T-cell (primary cell): ENCODE measurements at regions not wholly inside any gene's neighbourhood (a gene's known extent, or its start where the extent isn't known, plus 50 kb on each side); places are given as distances from the start of the nearest gene placed in this dataset.

Experiments
- ATAC-seq, 4 experiments: fragments of 200-7000 bp in 3 of 4; fragments of 150-1000 bp in 1 of 4; cut with Tn5 transposase; replicated peaks in 1 of 4; 1 replicate in 3 of 4; 2 replicates in 1 of 4; pipeline ENCODE4 v1.10.0; 2021; ENCODE audit warnings: moderate library complexity in 3 of 4, mild to moderate bottlenecking in 2 of 4, moderate number of reproducible peaks in 1 of 4
- CTCF ChIA-PET, 2 donors: fragments of 300-600 bp; sonication (Branson Sonifier 250); formaldehyde crosslinking; loops; one replicate each; lab custom pipeline; 2022; ENCODE audit warnings: antibody characterized with exemption in 2 of 2; lab: Charles Lee
- POLR2A ChIA-PET, 2 donors: fragments of 300-600 bp; sonication (Branson Sonifier 250); formaldehyde crosslinking; loops; one replicate each; lab custom pipeline; 2022; ENCODE audit warnings: antibody characterized with exemption in 2 of 2; lab: Charles Lee
- DNase-seq, 35 experiments: peaks; one replicate each; pipeline versions ENCODE4 v3.0.0 to v3.0.0-alpha.2; 2013 to 2023
- H3K27ac ChIP-seq: one replicate; pipeline ENCODE4 v1.5.1; 2013; ENCODE audit warnings: low read length
- H3K27me3 ChIP-seq, 2 experiments: replicated peaks in 1 of 2; 1 replicate in 1 of 2; 2 replicates in 1 of 2; pipeline versions ENCODE4 v1.6.1 to v1.7.0; 2013; ENCODE audit warnings: low read length in 1 of 2, mixed read lengths in 1 of 2; ENCODE audit not compliant: control insufficient read depth in 2 of 2, insufficient read depth in 2 of 2; ENCODE audit errors: extremely low read depth in 1 of 2
- H3K36me3 ChIP-seq, 2 donors: 1 replicate in 1 of 2; 2 replicates in 1 of 2; pipeline versions ENCODE4 v1.6.1 to v1.7.0; 2013; ENCODE audit warnings: low read length in 1 of 2; ENCODE audit not compliant: control insufficient read depth in 2 of 2, insufficient read depth in 1 of 2; ENCODE audit errors: extremely low read depth in 1 of 2
- H3K4me1 ChIP-seq, 2 experiments: 1 replicate in 1 of 2; 2 replicates in 1 of 2; pipeline versions ENCODE4 v1.6.1 to v1.7.0; 2013; ENCODE audit warnings: low read length in 2 of 2, mixed read lengths in 1 of 2; ENCODE audit not compliant: insufficient read depth in 2 of 2, control insufficient read depth in 1 of 2; ENCODE audit errors: extremely low read depth in 1 of 2
- H3K4me3 ChIP-seq, 2 donors: 1 replicate in 1 of 2; 2 replicates in 1 of 2; pipeline versions ENCODE4 v1.5.1 to v1.7.0; 2013; ENCODE audit warnings: mild to moderate bottlenecking in 2 of 2, low read length in 1 of 2, moderate library complexity in 1 of 2; ENCODE audit not compliant: control insufficient read depth in 1 of 2; ENCODE audit errors: extremely low read depth in 1 of 2
- H3K9me3 ChIP-seq: 2 replicates; pipeline ENCODE4 v1.7.0; 2013
- H3K27ac Mint-ChIP-seq, 2 donors: one replicate each; pipeline ENCODE4 v1.8.0; 2020 to 2021; ENCODE audit warnings: mild to moderate bottlenecking in 2 of 2, mixed read lengths in 2 of 2
- H3K27me3 Mint-ChIP-seq, 2 donors: one replicate each; pipeline ENCODE4 v1.8.0; 2021 to 2022; ENCODE audit warnings: mixed read lengths in 2 of 2
- H3K36me3 Mint-ChIP-seq: one replicate; pipeline ENCODE4 v1.8.0; 2021; ENCODE audit warnings: mixed read lengths
- H3K4me1 Mint-ChIP-seq, 3 donors: one replicate each; pipeline ENCODE4 v1.8.0; 2020 to 2022; ENCODE audit warnings: mixed read lengths in 3 of 3, mild to moderate bottlenecking in 1 of 3
- H3K4me3 Mint-ChIP-seq, 3 donors: one replicate each; pipeline ENCODE4 v1.8.0; 2020 to 2022; ENCODE audit warnings: mild to moderate bottlenecking in 3 of 3, mixed read lengths in 3 of 3, moderate library complexity in 3 of 3
- H3K9me3 Mint-ChIP-seq, 3 donors: one replicate each; pipeline ENCODE4 v1.8.0; 2020 to 2022; ENCODE audit warnings: mixed read lengths in 3 of 3
- WGBS: methylation state at CpG from one replicate; pipeline ENCODE4 v1.1.5; 2013; ENCODE audit warnings: missing lambda C conversion rate; ENCODE audit not compliant: insufficient coverage; 5-methylcytosine and 5-hydroxymethylcytosine counted together

DNA sequence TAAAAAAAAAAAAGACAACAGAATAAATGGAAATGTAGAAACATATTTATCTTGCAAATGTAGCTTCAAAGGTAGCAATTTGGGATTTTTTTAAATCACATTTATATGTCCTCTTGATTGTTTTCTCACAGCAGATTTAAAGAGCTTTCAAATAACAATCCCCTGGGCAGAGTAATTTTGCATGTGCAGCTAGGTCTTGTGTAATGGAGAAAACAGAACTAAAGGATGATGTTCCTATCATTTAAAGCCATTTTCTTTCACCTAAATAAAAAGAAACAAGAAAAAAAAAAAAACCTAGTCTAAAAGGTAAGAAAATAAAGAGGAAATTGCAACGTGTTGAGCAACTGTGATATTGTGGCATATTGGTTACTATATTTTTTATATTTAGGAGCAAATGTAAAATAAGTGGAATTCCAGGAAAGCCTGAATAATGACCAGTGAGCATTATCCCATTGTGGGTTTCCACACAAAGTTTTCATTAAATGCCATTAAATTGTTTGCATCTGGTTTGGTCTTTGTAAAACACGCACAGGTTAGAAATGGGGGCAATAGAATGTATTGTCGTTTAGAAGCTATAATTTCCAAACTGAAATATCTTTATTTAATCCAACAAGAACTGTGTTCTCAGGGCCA lies 215.6 kb downstream of the SLC6A15 start:
- Histone ChIP-seq H3K4me3 (no peak overlapping the region), H3K36me3 (no peaks in the 10 kb centered on the region), H3K9me3 (no peaks in the 10 kb centered on the region), H3K27ac (no peak overlapping the region), H3K27me3 (no peaks in the 10 kb centered on the region), H3K4me1 (no peaks in the 10 kb centered on the region)
- Mint-ChIP-seq H3K27ac (no peak overlapping the region), H3K36me3 (no peaks in the 10 kb centered on the region), H3K27me3 (no peaks in the 10 kb centered on the region), H3K9me3 (peaks cover 0 to 3% (median 2%) of the 10 kb centered on the region in 3 donors), H3K4me3 (no peak overlapping the region), H3K4me1 (no peaks in the 10 kb centered on the region)
- WGBS: no CpG with 5 or more reads among the region's 3 CpGs
- ChIA-PET CTCF (interaction anchor here in 1 of 2 donors (0.7 kb wide), 1 partner anchor 63 kb away, joined by 3 read pairs; no protein-coding TSS in a partner anchor), POLR2A (no interaction called here)
- DNase-seq (no peak), ATAC-seq (no peak)

DNA sequence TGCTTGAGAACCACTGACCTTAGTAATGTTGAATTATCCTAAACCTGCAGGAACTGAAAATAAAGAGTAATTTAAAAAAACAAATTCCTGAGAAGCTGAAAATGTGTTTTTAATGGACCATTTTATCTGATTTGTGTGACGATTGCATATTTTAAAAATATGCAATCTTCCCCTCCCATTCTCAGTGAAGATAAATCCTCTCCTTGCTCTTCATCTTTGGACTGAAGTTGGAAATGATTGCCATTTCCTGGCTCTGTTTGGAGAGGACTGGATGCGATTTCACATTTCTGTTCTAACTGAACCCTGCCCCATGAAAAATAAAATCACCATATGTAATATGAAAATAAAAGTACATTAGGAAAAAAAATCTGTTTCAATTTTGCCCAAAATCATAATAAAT lies 216.3 kb downstream of the SLC6A15 start:
- ChIA-PET POLR2A (no interaction called here), CTCF (interaction anchor here in 1 of 2 donors (0.7 kb wide), 1 partner anchor 62 kb away, joined by 3 read pairs; no protein-coding TSS in a partner anchor)
- DNase-seq (no peak), ATAC-seq (no peak)
- no peaks in the 10 kb centered on the region for H3K27me3 ChIP-seq
- Mint-ChIP-seq H3K36me3 (no peaks in the 10 kb centered on the region), H3K27me3 (no peaks in the 10 kb centered on the region), H3K4me1 (no peaks in the 10 kb centered on the region), H3K9me3 (peaks cover 0 to 2% (median under 1%) of the 10 kb centered on the region in 3 donors), H3K4me3 (no peak overlapping the region), H3K27ac (no peak overlapping the region)
- no peak overlapping the region for H3K4me3 ChIP-seq
- H3K4me1 ChIP-seq: no peaks in the 10 kb centered on the region
- H3K27ac ChIP-seq: no peak overlapping the region
- H3K36me3 ChIP-seq: no peaks in the 10 kb centered on the region
- no CpG with 5 or more reads among the region's 2 CpGs for WGBS
- no peaks in the 10 kb centered on the region for H3K9me3 ChIP-seq

DNA sequence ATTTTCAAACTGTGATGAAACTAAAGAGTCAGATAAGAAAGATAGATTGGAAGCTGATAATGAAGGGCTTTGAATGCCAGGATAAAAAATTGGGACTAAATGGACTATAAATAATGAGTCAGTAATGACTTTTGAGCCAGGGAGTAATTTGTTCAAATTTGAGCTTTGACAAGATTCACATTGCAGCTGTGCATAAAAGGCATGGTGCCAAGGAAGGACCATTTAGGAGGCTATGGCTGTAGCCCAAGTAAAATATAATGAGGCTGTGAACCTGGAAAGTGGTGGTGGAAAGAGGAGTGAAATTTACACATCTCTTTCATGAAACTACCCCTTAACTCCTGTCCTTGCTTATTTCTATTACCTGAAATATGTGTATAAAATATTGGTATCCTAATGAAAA lies 218.5 kb downstream of the SLC6A15 start:
- no peak overlapping the region for H3K27ac Mint-ChIP-seq
- H3K27me3 ChIP-seq: no peaks in the 10 kb centered on the region
- no peaks in the 10 kb centered on the region for H3K27me3 Mint-ChIP-seq
- ChIA-PET CTCF (no interaction called here), POLR2A (no interaction called here)
- H3K36me3 ChIP-seq: no peaks in the 10 kb centered on the region
- H3K9me3 Mint-ChIP-seq: peaks cover 0 to 3% (median 2%) of the 10 kb centered on the region in 3 donors
- no peaks in the 10 kb centered on the region for H3K4me1 Mint-ChIP-seq
- no peak for ATAC-seq
- H3K4me1 ChIP-seq: no peaks in the 10 kb centered on the region
- H3K27ac ChIP-seq: no peak overlapping the region
- DNase-seq: no peak
- no peak overlapping the region for H3K4me3 Mint-ChIP-seq
- H3K36me3 Mint-ChIP-seq: no peaks in the 10 kb centered on the region
- no peaks in the 10 kb centered on the region for H3K9me3 ChIP-seq
- no peak overlapping the region for H3K4me3 ChIP-seq

DNA sequence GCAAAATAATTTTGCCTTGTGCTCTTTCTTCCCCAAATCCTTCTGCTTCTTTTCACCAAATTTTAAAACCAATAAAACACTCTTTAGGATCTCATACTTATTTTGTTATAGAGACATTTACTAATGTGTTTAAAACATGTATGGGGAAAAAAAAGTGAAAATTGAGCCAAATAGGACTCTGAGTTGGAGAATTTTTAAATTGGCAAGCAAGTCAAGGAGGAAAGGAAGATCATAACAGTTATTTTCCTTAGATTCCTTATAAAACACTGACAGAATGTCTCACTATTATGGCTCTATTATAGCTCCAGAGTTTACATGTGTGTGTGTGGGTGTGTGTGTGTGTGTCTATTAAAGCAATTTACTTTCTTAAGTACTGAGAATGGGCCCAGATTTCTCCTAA lies 220.5 kb downstream of the SLC6A15 start:
- Histone ChIP-seq H3K9me3 (no peaks in the 10 kb centered on the region), H3K27ac (no peak overlapping the region), H3K4me3 (no peak overlapping the region), H3K36me3 (no peaks in the 10 kb centered on the region), H3K4me1 (no peaks in the 10 kb centered on the region), H3K27me3 (no peaks in the 10 kb centered on the region)
- CTCF ChIA-PET: no interaction called here
- no peak for DNase-seq
- no peaks in the 10 kb centered on the region for H3K4me1 Mint-ChIP-seq
- POLR2A ChIA-PET: no interaction called here
- no peaks in the 10 kb centered on the region for H3K27me3 Mint-ChIP-seq
- ATAC-seq: no peak
- no peak overlapping the region for H3K27ac Mint-ChIP-seq
- peaks cover 2 to 4% (median 3%) of the 10 kb centered on the region in 3 donors for H3K9me3 Mint-ChIP-seq
- H3K4me3 Mint-ChIP-seq: no peak overlapping the region
- H3K36me3 Mint-ChIP-seq: no peaks in the 10 kb centered on the region

DNA sequence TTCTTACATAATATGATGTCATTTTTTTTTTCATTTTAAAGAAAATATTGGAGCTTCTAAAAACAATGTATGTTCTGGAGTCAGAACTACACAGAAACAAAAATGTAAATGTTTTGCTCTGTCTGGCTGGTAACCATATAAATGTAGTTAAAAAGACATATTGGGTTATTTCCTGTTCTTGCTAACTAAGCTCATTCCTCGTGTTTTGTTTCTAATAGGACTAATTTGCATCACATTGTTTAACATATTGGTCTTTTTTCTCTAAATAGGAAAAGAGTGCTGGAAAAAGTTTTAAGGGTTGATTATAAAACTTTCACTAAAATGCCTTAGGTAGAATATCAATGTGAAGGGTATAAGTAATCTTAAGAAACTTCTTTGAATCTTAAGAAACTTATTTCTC lies 221.3 kb downstream of the SLC6A15 start:
- ChIA-PET CTCF (no interaction called here), POLR2A (interaction anchor here in 1 of 2 donors (0.6 kb wide), 1 partner anchor 1112 kb away, joined by 3 read pairs; no protein-coding TSS in a partner anchor)
- Histone ChIP-seq H3K36me3 (no peaks in the 10 kb centered on the region), H3K27me3 (no peaks in the 10 kb centered on the region), H3K9me3 (no peaks in the 10 kb centered on the region), H3K4me3 (no peak overlapping the region), H3K4me1 (no peaks in the 10 kb centered on the region), H3K27ac (no peak overlapping the region)
- DNase-seq: no peak
- WGBS: no CpG with 5 or more reads among the region's 1 CpG
- H3K4me3 Mint-ChIP-seq: no peak overlapping the region
- peaks cover 2 to 4% (median 3%) of the 10 kb centered on the region in 3 donors for H3K9me3 Mint-ChIP-seq
- no peaks in the 10 kb centered on the region for H3K4me1 Mint-ChIP-seq
- H3K36me3 Mint-ChIP-seq: no peaks in the 10 kb centered on the region
- no peak overlapping the region for H3K27ac Mint-ChIP-seq
- no peaks in the 10 kb centered on the region for H3K27me3 Mint-ChIP-seq
- ATAC-seq: no peak

DNA sequence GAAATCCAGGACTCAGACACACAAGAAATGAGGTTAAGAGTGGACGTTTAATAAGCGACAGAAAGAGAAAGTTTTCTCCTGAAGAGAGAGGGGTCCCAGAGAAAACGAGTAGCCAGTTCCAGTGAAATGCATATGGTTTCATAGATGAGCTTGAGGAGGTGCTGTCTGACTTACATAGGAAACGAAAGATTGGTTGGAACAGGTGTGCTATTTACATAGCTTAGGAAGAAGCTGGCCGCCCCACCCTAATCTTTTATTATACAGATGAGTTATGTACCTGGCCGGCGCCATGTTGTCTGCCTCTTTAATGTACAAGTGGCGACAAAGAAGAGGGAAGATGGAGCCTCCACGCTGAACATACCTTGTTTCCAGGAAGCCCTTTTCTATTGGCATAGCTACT lies 223.0 kb downstream of the SLC6A15 start:
- H3K9me3 ChIP-seq: no peaks in the 10 kb centered on the region
- no peaks in the 10 kb centered on the region for H3K27me3 ChIP-seq
- DNase-seq (no peak), ATAC-seq (no peak)
- no peak overlapping the region for H3K27ac ChIP-seq
- H3K27me3 Mint-ChIP-seq: no peaks in the 10 kb centered on the region
- no peak overlapping the region for H3K4me3 Mint-ChIP-seq
- no peaks in the 10 kb centered on the region for H3K36me3 Mint-ChIP-seq
- H3K36me3 ChIP-seq: no peaks in the 10 kb centered on the region
- peaks cover 2 to 4% (median 3%) of the 10 kb centered on the region in 3 donors for H3K9me3 Mint-ChIP-seq
- H3K4me1 ChIP-seq: no peaks in the 10 kb centered on the region
- CTCF ChIA-PET: no interaction called here
- 90% methylated on average over 4 of the region's 9 CpGs for WGBS
- H3K27ac Mint-ChIP-seq: no peak overlapping the region
- POLR2A ChIA-PET: no interaction called here
- H3K4me1 Mint-ChIP-seq: no peaks in the 10 kb centered on the region
- no peak overlapping the region for H3K4me3 ChIP-seq

DNA sequence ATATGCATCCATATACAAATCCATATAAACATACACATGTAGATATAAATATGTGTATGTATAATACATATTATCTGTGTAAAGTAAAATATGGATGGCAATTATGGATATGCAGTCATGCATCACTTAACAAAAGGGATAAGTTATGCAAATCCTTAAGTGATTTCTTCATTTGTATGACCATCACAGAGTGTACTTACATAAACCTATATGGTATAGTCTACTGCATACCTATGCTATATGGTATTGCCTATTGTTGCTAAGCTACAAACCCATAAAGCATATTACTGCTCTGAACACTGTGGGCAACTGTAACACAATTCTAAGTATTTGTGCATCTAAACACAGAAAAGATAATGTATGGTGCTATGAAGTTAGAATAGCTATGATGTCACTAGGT lies 227.2 kb downstream of the SLC6A15 start:
- Histone ChIP-seq H3K4me1 (no peaks in the 10 kb centered on the region), H3K9me3 (no peaks in the 10 kb centered on the region), H3K27ac (no peak overlapping the region), H3K27me3 (no peaks in the 10 kb centered on the region), H3K4me3 (no peak overlapping the region), H3K36me3 (no peaks in the 10 kb centered on the region)
- Mint-ChIP-seq H3K4me3 (no peak overlapping the region), H3K4me1 (no peaks in the 10 kb centered on the region), H3K36me3 (no peaks in the 10 kb centered on the region), H3K27ac (no peak overlapping the region), H3K9me3 (peaks cover 0 to 11% (median 4%) of the 10 kb centered on the region in 3 donors), H3K27me3 (no peaks in the 10 kb centered on the region)
- DNase-seq (no peak), ATAC-seq (no peak)
- CTCF ChIA-PET: no interaction called here
- POLR2A ChIA-PET: interaction anchor here in 1 of 2 donors (0.5 kb wide), 1 partner anchor 703 kb away, joined by 3 read pairs; no protein-coding TSS in a partner anchor
